GM23338 (cell line): ENCODE measurements at regions not wholly inside any gene's neighbourhood (a gene's known extent, or its start where the extent isn't known, plus 50 kb on each side); places are given as distances from the start of the nearest gene placed in this dataset.
"Not testable (repeated sequence)": the region's sequence is repeated elsewhere in the genome, so short reads cannot be mapped to it uniquely, and the experiment has no call there.

Source experiments
- ATAC-seq: fragments of 200-7000 bp; cut with Tn5 transposase; 3 replicates; pipeline ENCODE4 v1.9.1; 2020
- DNase-seq: peaks from one replicate; pipeline ENCODE4 v3.0.0-alpha.2; 2015; ENCODE audit warnings: low spot score
- H2AFZ ChIP-seq: fragments of 200-600 bp; sonication (generic); 2 replicates; pipeline ENCODE4 v1.8.0; 2016; ENCODE audit warnings: antibody characterized with exemption, mild to moderate bottlenecking, moderate library complexity
- H3F3A ChIP-seq: fragments of 200-600 bp; sonication (generic); replicated peaks from 2 replicates; pipeline ENCODE4 v1.8.0; 2017; ENCODE audit warnings: antibody characterized with exemption, mixed run types, low read depth
- H3K27ac ChIP-seq: fragments of 200-600 bp; sonication (generic); 2 replicates; pipeline ENCODE4 v1.6.1; 2016; ENCODE audit warnings: low read depth
- H3K27me3 ChIP-seq: fragments of 200-600 bp; sonication (generic); 2 replicates; pipeline ENCODE4 v1.8.0; 2016; ENCODE audit warnings: mild to moderate bottlenecking, mixed run types, moderate library complexity; ENCODE audit not compliant: insufficient read depth
- H3K36me3 ChIP-seq: fragments of 200-600 bp; sonication (generic); 2 replicates; pipeline ENCODE4 v1.8.0; 2016; ENCODE audit warnings: mild to moderate bottlenecking; ENCODE audit not compliant: insufficient read depth
- H3K4me1 ChIP-seq: fragments of 200-600 bp; sonication (generic); 2 replicates; pipeline ENCODE4 v1.8.0; 2016; ENCODE audit warnings: mild to moderate bottlenecking, moderate library complexity; ENCODE audit not compliant: insufficient read depth
- H3K4me2 ChIP-seq: fragments of 200-600 bp; sonication (generic); 2 replicates; pipeline ENCODE4 v1.7.1; 2017; ENCODE audit warnings: mixed run types
- H3K4me3 ChIP-seq: fragments of 200-600 bp; sonication (generic); 2 replicates; pipeline ENCODE4 v1.6.1; 2016; ENCODE audit warnings: mixed run types
- H3K79me2 ChIP-seq: fragments of 200-600 bp; sonication (generic); replicated peaks from 2 replicates; pipeline ENCODE4 v1.8.0; 2017; ENCODE audit warnings: mild to moderate bottlenecking; ENCODE audit not compliant: insufficient read depth
- H3K9me2 ChIP-seq: fragments of 200-600 bp; sonication (generic); 2 replicates; pipeline ENCODE4 v1.8.0; 2017; ENCODE audit not compliant: insufficient read depth
- H4K20me1 ChIP-seq: fragments of 200-600 bp; sonication (generic); replicated peaks from 2 replicates; pipeline ENCODE4 v1.8.0; 2017; ENCODE audit warnings: mild to moderate bottlenecking; ENCODE audit not compliant: insufficient read depth
- H3K27ac Mint-ChIP-seq: 2 replicates; pipeline ENCODE4 v1.8.0; 2020; ENCODE audit warnings: inconsistent platforms, mild to moderate bottlenecking, moderate library complexity, mixed read lengths
- H3K27me3 Mint-ChIP-seq: 3 replicates; pipeline ENCODE4 v1.8.0; 2022; ENCODE audit warnings: low read depth, mild to moderate bottlenecking, moderate library complexity, mixed read lengths, inconsistent platforms; ENCODE audit not compliant: insufficient read depth, poor library complexity
- H3K36me3 Mint-ChIP-seq: 3 replicates; pipeline ENCODE4 v1.8.0; 2021; ENCODE audit warnings: low read depth, mild to moderate bottlenecking, inconsistent platforms, moderate library complexity, mixed read lengths
- H3K4me1 Mint-ChIP-seq: 3 replicates; pipeline ENCODE4 v1.8.0; 2020; ENCODE audit warnings: mild to moderate bottlenecking, inconsistent platforms, mixed read lengths
- H3K4me3 Mint-ChIP-seq: 3 replicates; pipeline ENCODE4 v1.8.0; 2021; ENCODE audit warnings: moderate library complexity, mild to moderate bottlenecking, inconsistent platforms, mixed read lengths
- H3K9me3 Mint-ChIP-seq: 3 replicates; pipeline ENCODE4 v1.8.0; 2020; ENCODE audit warnings: moderate library complexity, mild to moderate bottlenecking, inconsistent platforms, mixed read lengths
- CREB1 ChIP-seq: fragments of 250-450 bp; sonication (Bioruptor Pico); IDR thresholded peaks from 2 replicates; pipeline ENCODE4 v1.5.0; 2020; ENCODE audit warnings: low read depth, mild to moderate bottlenecking, moderate library complexity
- NANOG ChIP-seq: IDR thresholded peaks from 2 replicates; pipeline ENCODE4 v1.6.1; 2016; ENCODE audit warnings: antibody characterized with exemption, borderline replicate concordance
- POLR2AphosphoS5 ChIP-seq: IDR thresholded peaks from 2 replicates; pipeline ENCODE4 v1.6.1; 2016; ENCODE audit warnings: antibody characterized with exemption, low read depth
- ZNF114 ChIP-seq: fragments of 250-450 bp; sonication (Bioruptor Pico); IDR thresholded peaks from 2 replicates; pipeline ENCODE4 v1.5.0; 2020; ENCODE audit warnings: mild to moderate bottlenecking, moderate library complexity
- ZNF462 ChIP-seq: fragments of 250-450 bp; sonication (Bioruptor Pico); IDR thresholded peaks from 2 replicates; pipeline ENCODE4 v1.5.0; 2020; ENCODE audit warnings: mild to moderate bottlenecking, moderate library complexity

GRCh38 chr17:68759002-68759342 is 157.8 kb upstream of the FAM20A start:
- no peaks in the 10 kb centered on the region for H3K27me3 ChIP-seq
- H3K4me1 Mint-ChIP-seq: peaks cover 13% of the 10 kb centered on the region; the same call in 2 of the 3 replicates
- peaks cover 14% of the 10 kb centered on the region; the same call in 1 of the 3 replicates for H3K36me3 Mint-ChIP-seq
- H2AFZ ChIP-seq: peak overlapping the region; percentile 45
- DNase-seq (no peak), ATAC-seq (no peak)
- H3K4me3 Mint-ChIP-seq: no peak overlapping the region
- H4K20me1 ChIP-seq: no peaks in the 10 kb centered on the region; the same call in 1 of the 2 replicates
- H3K27ac Mint-ChIP-seq: peak overlapping the region; percentile 99
- peaks cover 22% of the 10 kb centered on the region for H3K9me3 Mint-ChIP-seq
- no peak overlapping the region for H3K4me2 ChIP-seq
- H3K36me3 ChIP-seq: no peaks in the 10 kb centered on the region; the same call in 1 of the 2 replicates
- TF ChIP-seq POLR2AphosphoS5 (no peak), NANOG (no peak), CREB1 (CRISPR knock-in tag) (no peak), ZNF114 (no peak)
- H3K4me3 ChIP-seq: no peak overlapping the region
- peaks cover 7% of the 10 kb centered on the region; the same call in 1 of the 2 replicates for H3K4me1 ChIP-seq
- peak overlapping the region; percentile 17; the same call in 1 of the 2 replicates for H3K27ac ChIP-seq
- H3K79me2 ChIP-seq: no peaks in the 10 kb centered on the region
- H3F3A ChIP-seq: no peaks in the 10 kb centered on the region
- peaks cover 3% of the 10 kb centered on the region for H3K27me3 Mint-ChIP-seq
- 0 out of 2 replicates have a peak, but pooled peaks cover 3% of the 10 kb centered on the region for H3K9me2 ChIP-seq

- H3K4me1 Mint-ChIP-seq: peaks cover 13% of the 10 kb centered on the region; the same call in 2 of the 3 replicates
- not testable (repeated sequence) for H3K4me1 ChIP-seq, H3K27me3 ChIP-seq, H3K9me2 ChIP-seq, H3K79me2 ChIP-seq, H3F3A ChIP-seq, H3K4me3 ChIP-seq, H2AFZ ChIP-seq, H3K27ac ChIP-seq, H3K36me3 ChIP-seq, ATAC-seq, H3K4me2 ChIP-seq, H3K4me3 Mint-ChIP-seq, H3K27me3 Mint-ChIP-seq, DNase-seq, H3K27ac Mint-ChIP-seq, H4K20me1 ChIP-seq
- H3K9me3 Mint-ChIP-seq: peaks cover 22% of the 10 kb centered on the region
- peaks cover 17% of the 10 kb centered on the region; the same call in 1 of the 3 replicates for H3K36me3 Mint-ChIP-seq
These were observed 156.9 kb upstream of the FAM20A start for GRCh38 chr17:68757866-68758757.

GRCh38 chr17:68753985-68754769 is 153.0 kb upstream of the FAM20A start:
- no peaks in the 10 kb centered on the region; the same call in 1 of the 2 replicates for H3K36me3 ChIP-seq
- peaks cover 23% of the 10 kb centered on the region for H3K9me3 Mint-ChIP-seq
- H3K4me2 ChIP-seq: no peak overlapping the region
- no peak overlapping the region for H3K27ac ChIP-seq
- ATAC-seq: no peak
- H3K4me1 Mint-ChIP-seq: peaks cover 19% of the 10 kb centered on the region
- H3K36me3 Mint-ChIP-seq: peaks cover 17% of the 10 kb centered on the region; the same call in 1 of the 3 replicates
- H4K20me1 ChIP-seq: no peaks in the 10 kb centered on the region; the same call in 1 of the 2 replicates
- no peaks in the 10 kb centered on the region for H3F3A ChIP-seq
- H3K4me1 ChIP-seq: peaks cover 11% of the 10 kb centered on the region
- no peak overlapping the region for H3K4me3 Mint-ChIP-seq
- 0 out of 2 replicates have a peak, but pooled peaks cover 3% of the 10 kb centered on the region for H3K9me2 ChIP-seq
- no peak overlapping the region for H3K27ac Mint-ChIP-seq
- H3K4me3 ChIP-seq: no peak overlapping the region
- H3K27me3 ChIP-seq: no peaks in the 10 kb centered on the region
- H2AFZ ChIP-seq: no peak overlapping the region
- H3K79me2 ChIP-seq: no peaks in the 10 kb centered on the region
- no peak for DNase-seq
- H3K27me3 Mint-ChIP-seq: no peaks in the 10 kb centered on the region
- no peak for TF ChIP-seq ZNF114
- TF ChIP-seq ZNF462: no peak
